ENCODE measurements at regions not wholly inside any gene's neighbourhood (a gene's known extent, or its start where the extent isn't known, plus 50 kb on each side); places are given as distances from the start of the nearest gene placed in this dataset.
"Not testable (repeated sequence)": the region's sequence is repeated elsewhere in the genome, so short reads cannot be mapped to it uniquely, and the experiment has no call there.

GRCh38 chr6:79806661-79807060 lies 140.7 kb downstream of the ELOVL4 start:
- not testable (repeated sequence) for TF ChIP-seq CTCF (IDR thresholded peaks at IDR 0.05; ENCODE audit: low read depth, low read length, missing input control); GABPA (IDR thresholded peaks at IDR 0.05 in 1 of 2, conservative IDR thresholded peaks at IDR 0.05 in 1 of 2); REST (IDR thresholded peaks at IDR 0.05); TAF1 (conservative IDR thresholded peaks at IDR 0.05); SP1 (IDR thresholded peaks at IDR 0.05); ATF3 (IDR thresholded peaks at IDR 0.05); EGR1 (IDR thresholded peaks at IDR 0.05; ENCODE audit: low read depth in 2 of 2); RAD21 (IDR thresholded peaks at IDR 0.05)
